ENCODE measurements at regions not wholly inside any gene's neighbourhood (a gene's known extent, or its start where the extent isn't known, plus 50 kb on each side); places are given as distances from the start of the nearest gene placed in this dataset.
"Not testable (repeated sequence)": the region's sequence is repeated elsewhere in the genome, so short reads cannot be mapped to it uniquely, and the experiment has no call there.

DNA sequence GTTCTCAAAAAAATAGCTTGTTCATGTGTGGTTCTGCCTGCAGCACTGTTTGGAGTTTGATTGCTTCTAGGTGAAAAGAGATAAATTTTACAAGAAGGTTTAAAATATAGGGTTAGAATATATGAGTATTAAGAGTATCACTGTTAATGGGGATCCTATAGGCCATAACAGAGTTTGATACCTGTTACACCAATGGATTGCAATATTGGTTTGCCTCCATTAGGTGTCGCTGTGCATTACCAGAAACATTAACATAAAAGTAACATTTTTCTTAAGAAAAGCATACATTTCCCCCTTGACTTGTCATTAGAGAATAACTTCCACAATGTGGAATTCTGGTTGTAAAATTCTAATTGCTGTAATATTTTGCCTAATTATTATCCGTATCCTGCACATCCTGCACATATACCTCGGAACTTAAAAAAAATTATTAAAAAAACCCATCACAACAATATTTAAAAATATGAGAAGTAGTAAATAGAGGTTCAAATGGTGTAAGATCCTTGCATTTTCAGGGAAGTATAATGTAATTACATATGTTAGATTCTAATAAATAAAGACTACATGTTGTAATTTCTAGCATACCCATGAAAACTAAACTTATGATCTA lies 63.0 kb downstream of the CYP4A11 start:
- DNase-seq = peak; percentile 20

DNA sequence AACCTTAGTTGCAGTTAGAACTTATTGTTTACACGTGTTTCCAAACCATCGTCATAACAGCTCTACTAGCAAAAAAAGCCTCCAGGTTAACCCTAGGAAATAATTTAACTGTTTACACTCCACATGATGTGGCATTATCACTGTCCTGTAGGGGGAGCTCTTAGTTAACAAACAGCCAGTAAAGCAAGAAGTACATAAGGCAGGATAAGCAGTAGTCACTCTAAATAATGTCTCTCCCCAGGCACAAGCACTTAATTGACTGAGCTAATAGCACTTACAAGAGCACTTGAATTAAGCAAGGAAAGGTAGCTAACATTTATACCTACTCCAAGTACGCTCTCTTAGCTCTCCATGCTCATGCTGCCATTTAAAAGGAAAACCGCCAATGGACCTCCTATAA lies 65.2 kb downstream of the CYP4A11 start:
- not testable (repeated sequence) for DNase-seq

Data from fibroblast of skin of scalp (primary cell).